ENCODE measurements at regions not wholly inside any gene's neighbourhood (a gene's known extent, or its start where the extent isn't known, plus 50 kb on each side); places are given as distances from the start of the nearest gene placed in this dataset.

DNA sequence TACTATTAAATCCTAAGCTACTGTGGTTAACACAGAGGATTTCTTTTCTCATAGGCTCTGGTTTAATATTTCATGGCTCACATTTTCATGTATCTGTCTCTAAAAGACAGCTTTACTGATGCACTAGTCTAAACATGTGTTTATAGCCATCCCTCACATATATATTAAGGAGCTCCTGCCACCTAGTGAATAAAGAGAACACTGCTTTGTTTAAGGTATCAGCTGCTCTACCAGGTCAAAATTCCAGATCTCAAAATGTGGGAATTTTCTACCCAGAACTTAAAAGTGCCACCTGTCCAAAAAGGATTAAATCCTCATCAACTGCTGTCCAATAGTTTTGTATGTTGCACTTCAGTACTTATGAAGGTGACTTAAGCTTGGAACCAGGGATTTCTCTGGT lies 188.5 kb upstream of the TEX13C start:
- TF ChIP-seq POLR2AphosphoS5 (IDR thresholded peaks at IDR 0.05; ENCODE audit: low read depth, low read length), result no peak
- TF ChIP-seq TAF1 (IDR thresholded peaks at IDR 0.05; ENCODE audit: low read depth, low read length), result no peak

All from GM12891 (cell line).